ENCODE measurements at regions not wholly inside any gene's neighbourhood (a gene's known extent, or its start where the extent isn't known, plus 50 kb on each side); places are given as distances from the start of the nearest gene placed in this dataset.
"Not testable (repeated sequence)": the region's sequence is repeated elsewhere in the genome, so short reads cannot be mapped to it uniquely, and the experiment has no call there.

DNA sequence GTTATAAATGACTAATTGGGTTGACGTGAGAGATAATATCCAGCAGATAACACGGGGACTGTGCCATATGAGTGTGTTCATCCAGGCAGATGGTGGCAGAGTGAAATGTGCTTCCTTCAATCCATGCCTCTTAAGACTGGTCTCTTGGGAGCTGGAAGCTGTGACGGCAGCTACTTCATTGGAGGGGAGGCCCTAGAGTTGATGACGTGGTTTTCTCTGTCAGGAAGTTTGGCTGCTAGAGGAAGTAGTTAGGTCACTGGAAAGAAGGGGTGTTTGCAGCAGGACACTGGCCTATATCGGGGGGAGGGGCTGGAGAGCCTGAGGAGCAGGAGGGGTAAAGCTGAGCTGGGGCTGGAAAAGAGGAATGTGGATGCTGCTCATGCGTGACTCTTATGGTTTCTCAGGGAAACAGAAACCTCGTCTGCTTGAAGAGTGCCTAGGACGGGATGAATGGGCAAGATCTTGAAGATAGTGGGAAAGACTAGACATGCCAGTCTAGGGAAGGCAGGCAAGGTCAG lies 3051.6 kb downstream of the RPIA start:
- DNase-seq = peak; percentile 9

DNA sequence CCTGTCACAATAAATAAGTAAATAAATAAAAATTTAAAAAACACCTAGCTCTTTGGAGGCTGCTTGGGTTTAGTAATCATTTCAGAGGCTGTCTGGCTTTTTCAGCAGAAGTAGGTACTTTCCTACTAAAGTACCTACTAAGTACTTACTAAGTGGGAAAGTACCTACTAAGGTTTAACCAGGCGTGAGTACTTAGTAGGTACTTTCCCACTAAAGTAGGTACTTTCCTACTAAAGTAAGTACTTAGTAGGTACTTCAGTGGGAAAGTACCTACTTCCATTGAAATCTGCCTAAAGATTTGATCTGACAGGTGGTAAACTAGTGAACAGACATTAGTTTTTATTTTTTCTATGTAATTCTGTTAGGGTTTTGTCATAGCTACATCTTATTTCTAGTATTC lies 3052.4 kb downstream of the RPIA start:
- not testable (repeated sequence) for DNase-seq

DNA sequence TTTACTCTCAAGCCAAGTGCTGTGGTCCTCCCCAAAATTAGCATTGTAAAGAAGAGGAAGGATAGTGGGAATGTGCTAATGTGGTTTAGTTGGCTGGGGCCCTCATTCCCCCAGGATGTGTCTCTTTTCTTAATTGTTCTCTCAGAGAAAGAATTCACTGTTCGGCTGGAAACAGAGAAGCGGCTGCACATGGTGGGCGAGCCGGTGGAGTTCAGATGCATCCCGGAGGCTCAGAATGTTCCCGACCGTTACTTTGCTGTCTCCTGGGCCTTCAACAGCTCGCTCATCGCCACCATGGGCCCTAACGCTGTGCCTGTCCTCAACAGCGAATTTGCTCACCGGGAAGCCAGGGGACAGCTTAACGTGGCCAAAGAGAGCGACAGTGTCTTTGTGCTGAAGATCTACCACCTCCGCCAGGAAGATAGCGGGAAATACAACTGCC lies 3053.2 kb downstream of the RPIA start:
- not testable (repeated sequence) for DNase-seq

DNA sequence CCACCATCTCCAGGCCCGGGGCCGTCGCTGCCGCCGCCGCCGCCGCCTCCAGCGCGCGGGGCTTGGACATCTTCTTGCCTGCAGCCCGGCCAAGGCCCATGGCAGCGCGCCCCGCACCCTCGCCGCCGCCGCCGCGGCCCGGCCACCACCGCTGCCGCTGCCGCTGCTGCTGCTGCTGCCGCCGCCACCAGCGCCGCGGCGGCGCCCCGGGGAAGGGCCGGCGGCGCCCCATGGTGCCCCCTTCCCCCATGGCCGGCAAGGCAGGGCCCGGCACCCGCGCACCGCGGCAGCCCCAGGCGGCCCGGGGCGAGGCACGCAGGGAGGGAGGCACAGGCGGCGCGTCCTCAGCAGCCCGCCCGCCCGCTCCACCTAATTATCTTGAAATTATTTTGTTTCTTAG lies 3057.4 kb downstream of the RPIA start:
- DNase-seq = no peak

DNA sequence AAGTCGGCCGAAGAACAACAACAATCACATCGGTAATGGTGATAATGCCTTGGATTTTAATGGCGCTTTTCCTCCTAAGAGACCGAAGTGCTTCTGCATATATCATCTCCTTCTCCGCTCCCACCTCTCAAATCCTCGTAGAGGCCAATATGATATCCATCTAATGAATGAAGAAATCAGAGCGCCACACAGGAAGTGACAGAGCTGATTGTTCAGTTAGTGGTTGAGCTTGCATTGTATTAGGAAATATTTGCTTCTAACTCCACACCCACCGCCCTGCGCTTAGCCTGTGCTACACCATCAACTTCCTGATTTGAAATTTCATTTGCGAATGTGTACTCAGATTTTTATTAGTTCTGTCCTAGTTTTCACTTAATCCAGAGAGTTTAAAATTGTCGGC lies 3058.2 kb downstream of the RPIA start:
- not testable (repeated sequence) for DNase-seq

DNA sequence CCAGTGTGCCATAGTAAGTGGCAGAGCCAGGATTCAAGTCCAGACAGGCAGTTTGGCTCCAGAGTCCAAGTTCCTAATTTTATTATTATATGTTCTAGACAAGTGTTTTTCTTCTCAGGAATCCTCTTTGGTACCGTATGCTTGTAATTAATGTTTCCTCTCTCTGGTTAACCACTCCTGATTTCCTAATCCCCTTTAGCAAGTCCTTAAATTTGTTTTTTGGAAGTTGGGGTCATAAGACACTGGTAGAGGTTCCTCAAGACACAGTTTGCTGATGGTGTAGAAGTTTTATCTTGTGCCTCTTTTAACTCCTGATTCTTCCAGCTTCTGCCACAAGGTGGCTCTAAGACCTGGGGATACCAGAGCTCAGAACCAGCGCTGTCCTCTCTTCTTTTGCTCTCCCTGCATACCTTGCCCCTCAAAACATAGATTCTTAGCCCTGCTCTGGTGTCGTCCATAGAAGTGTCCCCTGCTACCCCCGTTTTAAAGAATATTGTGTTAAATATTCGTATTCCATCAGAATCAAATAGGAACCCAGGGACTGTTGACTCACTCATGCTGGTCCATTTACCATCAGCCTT lies 3068.0 kb downstream of the RPIA start:
- not testable (repeated sequence) for DNase-seq

DNA sequence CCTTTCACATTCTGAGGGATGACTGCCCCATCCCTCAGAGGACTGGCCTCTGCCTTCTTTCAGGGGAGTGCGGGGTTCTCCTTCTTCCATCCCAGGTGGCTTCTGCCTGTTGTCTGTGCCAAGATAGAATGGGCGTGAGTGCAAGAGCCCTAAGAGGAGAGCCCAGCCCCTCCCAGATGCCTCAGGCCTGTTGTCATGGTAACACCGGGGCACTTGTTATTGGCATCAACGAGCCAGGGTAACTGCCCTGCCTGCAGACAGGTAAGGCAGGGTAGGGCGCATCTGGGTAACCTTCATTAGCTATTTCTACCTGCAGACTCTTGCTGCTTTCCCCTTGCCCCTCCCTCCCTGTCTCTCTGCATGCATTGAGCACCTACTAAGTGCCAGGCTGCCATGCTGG lies 3069.2 kb downstream of the RPIA start:
- DNase-seq = not testable (repeated sequence)

DNA sequence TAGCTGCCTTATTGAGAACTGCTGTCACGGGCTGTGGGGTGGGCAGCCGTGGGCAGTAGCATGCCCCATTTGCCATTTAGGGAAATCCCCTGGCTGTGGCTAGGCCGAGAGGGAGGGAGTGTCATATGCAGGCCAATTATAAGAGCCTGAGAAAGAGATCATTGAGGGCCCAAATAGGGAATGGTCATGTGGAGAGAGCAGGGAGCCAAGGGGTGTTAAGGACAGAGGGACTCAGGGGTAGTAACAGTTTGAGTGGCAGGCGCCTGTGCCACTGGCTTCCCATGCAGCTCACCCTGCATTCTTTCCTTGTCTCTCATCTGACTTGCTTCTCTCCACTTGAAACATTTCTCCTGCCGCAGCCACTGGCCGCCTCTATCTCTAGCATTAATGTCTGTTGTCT lies 3070.8 kb downstream of the RPIA start:
- not testable (repeated sequence) for DNase-seq

DNA sequence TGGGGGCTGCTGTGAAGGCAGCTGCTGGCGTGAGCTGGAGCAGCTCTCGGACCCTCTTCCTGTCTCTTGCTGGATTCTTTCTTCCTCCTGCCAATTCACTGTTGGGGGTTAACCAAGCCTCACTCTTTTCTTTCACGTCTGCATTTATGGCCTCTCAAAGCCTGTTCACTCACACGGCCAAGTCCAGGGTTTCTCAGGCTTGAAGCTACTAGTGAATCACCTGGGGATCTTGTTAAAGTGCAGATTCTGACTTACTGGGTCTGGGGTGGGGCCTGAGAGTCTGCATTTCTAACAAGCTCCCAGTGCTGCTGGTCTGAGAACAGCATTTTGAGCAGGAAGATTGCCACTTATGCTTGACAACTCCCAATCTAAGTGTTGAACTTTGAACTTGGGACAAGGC lies 3072.2 kb downstream of the RPIA start:
- not testable (repeated sequence) for DNase-seq

DNA sequence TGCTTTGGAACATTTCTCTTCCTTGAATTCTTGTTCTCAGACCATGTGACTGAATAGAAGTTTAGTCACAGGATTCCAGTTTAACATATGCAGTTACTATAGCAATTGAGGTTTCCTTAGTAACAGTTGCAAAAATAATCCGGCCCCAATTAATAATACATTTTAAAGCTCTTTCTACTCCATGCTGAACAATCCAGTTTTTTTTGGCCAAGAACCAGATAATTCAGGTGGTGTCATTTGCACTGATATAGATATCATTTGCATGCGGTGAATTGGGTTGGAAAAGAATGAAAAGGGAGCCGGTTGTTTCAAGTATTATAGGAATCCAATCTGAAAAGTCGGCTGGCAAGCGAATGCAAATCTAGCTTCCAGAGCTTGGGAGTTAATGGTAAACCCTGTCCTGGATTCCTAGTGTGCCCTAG lies 3073.1 kb downstream of the RPIA start:
- DNase-seq = peak; percentile 58

DNA sequence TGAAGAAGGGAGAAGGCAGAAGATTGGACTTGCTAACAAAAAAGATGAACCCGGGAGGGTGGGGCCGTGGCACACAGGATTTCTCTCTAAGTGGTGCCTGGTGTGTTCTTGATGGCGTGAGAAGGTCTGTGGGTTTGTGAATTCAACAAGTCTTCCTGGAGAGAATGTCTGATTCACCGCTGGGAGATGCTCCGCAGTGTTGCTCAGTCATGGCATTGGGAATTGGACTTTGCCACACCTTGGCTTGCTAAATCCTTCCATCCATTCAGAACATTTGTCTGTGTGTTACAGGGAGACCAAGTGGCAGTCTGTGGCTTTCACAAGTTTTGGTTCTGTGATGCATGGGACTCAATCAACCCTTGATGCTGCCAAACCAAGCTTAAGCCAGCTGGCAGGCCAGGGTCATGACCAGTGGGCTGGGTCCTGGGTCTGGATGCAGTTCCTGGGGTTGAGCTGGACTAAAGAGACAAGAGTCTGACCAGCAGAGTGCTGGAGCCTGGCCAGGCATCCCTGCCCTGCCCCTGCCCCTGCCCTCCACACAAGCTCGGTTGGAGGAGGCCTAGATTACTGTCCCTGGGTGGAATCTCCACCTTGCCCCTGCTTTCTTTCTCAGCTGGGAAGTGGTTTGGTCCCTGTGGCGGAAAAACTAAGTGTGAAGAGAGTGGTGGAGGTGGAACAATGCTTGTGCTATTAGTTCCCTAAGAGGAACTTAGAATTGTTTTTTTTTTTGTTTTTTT lies 3073.7 kb downstream of the RPIA start:
- DNase-seq = not testable (repeated sequence)

DNA sequence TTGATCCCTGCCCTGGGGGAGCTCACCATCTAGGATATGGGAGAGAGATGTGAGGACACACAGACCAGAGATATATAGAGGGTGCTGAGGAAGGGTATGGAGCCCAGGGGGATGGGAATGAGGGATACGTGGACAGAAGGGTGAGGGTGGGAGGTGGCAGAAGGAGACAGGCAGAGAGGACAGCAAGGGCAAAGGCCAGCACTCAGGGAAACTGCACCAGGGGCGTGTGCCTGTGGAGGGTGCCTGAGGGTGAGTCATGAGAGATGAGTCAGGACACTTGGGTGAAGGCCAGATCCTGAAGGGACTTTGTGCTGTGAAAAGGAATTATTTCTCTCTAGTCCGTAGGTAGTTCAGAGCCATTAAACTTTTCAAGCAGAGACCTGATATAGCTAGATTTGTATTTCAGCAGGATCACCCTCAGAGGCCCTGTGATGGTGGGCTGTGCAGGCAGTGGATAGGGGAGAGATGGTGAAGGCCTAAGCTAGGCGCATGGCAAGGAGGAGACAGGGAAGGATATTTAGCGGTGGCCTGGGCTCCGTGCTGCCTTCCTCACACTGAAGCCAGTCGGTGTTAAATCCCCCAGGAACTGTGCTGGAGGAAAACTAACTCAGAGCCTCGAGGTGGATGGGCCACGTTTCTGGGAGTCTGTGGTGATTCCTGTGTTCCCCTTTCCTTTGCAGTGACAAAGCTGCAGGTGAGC lies 3075.0 kb downstream of the RPIA start:
- DNase-seq = peak; percentile 83

DNA sequence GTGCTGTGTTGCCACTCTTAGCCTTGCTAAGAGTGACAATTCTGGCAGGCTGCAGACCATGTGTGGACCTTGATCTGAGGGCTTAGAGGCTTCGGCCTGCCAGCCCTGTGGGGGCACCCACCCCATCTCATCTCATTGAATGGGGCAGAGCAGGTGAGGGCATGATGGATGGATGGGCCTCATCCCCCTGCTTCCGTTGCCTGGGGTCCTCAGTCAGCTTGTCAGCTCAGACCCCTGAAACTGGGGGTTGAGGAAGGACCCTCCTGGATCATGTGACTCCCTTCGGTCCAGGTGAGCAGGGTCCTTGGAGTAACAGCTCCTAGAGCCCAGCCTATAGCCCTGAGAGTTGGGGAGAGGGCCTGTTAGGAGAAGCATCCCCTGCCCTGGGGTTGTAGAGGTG lies 3076.8 kb downstream of the RPIA start:
- DNase-seq = not testable (repeated sequence)

DNA sequence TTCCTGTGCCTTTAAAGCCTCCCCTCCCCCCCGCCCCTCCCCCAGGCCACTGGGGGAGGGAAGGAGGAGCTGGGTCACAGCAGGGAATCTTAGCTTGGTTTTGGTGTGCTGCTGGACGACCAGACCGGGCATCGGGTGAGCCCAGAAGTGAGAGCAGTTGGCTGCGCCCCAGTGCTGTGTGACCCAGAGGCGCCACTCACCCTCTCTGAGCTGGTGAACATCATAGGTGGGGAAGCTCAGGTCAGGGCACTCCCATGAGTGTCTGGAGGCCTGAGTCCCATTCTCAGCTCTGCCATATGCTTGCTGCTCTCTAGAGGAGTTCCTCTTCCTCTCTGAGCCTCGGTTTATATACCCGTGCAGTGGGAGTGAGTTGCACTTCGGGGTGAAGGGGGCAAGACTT lies 3077.5 kb downstream of the RPIA start:
- not testable (repeated sequence) for DNase-seq

DNA sequence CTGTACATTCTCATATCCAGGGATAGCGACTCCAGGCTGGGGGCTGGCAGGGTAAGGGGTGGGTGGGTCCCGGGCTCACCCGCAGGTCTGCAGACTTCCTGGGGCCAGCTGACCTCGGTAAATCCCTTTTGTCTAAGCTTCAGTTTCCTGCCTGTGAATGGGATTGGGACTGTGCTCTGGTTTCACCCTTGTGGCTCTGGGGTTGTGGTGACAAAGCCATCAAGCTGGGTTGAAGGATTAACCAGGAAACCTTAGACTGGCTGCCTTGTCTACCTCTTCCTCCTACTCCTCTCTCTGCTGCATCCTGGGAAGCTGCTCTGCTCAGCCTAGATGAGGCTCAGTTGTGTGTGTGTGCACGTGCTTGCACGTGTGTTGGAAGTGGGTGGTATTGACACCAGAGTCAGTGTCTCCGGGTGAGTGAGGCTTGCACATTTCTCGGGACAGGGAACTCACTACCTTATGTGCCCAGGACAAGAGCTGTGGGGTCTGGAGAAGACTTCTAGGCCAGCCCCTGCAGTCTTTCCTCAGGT lies 3078.6 kb downstream of the RPIA start:
- not testable (repeated sequence) for DNase-seq

DNA sequence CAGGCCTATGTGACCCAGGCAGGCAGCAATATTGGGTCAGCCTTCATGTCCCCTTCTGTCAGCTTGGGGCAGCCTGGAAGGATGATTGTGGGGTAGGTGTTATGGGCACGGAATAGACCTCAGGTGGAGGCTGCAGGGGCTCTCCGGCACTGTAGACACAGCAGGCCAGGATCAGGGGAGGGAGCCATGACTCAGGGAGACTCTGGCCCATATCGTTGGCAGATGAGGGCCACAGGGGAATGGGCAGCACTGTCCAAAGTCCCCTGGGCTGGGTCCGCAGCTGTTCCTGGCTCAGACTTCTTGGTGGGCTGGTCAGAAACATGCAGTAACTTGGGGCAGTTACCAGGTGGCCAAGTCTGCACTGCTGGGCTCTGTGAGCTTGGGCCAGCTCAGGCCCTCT lies 3080.1 kb downstream of the RPIA start:
- not testable (repeated sequence) for DNase-seq

DNA sequence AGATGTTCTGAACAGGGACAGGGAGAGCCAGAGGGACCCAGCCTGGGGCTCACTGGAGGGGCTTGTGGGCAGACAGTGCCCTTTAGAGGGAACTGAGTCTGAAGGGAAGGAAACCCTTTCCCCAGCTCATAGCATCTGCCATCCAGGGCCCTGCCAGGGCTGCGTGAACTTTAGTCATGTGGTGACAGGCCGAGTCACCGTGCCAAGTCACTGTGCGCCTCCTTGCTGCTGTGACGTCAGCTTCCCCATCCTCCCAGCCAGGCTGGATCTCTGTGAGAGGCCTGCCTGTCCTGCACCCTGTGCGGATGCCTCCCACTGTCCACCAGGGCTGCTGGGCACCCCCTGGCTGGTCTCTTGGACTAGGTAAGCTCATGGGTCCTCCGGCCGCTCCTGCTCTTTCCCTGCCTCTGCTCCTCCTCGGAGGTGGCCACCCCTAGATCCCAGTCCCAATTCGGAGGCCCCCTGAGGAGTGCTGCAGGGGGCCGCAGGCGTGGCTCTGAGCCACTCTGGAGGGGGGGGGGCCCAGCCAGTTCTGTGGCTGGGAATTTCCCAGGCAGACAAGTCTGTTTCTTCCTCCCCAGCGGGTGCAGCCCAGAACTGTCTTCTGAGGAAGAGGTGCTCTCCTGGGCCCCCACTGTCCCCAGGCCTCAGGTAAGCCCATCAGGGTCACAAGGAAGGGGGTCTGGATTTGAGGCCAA lies 3080.9 kb downstream of the RPIA start:
- not testable (repeated sequence) for DNase-seq

DNA sequence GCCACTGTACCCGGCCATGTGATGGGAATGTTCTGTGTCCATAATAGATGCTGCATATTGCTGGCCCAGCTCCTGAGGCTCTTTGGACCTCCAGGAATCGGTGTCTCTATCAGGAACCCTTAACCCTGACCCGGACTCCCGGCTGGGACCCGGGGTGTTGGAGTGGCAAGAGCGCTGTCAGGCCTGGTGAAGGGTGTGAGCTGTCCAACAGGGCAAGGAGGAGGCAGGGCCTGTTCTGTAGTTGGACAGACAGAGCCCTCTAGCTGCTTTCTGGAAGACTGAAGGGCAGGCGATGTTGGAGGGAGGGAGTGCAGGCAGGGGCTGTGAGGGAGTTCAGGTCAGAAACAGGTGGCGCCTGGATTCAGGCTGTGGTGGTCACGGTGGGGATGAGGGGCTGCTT lies 3082.3 kb downstream of the RPIA start:
- not testable (repeated sequence) for DNase-seq

DNA sequence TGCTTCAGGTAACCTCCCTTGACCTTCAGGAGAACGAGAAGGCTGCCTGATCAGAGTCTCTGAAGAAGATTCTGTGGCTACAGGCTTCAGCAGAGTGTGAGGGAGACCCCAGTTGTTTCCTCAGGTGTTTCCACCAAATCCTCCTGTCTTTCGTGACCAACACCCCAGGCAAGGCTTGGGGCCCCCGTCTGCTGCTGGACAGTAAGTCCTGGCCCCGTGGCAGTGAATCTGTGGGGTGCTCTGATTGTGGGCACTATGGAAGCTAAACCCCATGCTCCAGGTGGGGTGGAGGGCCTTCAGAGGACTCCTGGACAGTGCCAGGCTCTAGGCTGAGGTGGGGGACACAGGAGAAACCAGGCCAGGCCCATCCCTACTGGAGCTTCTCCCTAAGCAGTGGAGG lies 3083.7 kb downstream of the RPIA start:
- not testable (repeated sequence) for DNase-seq

DNA sequence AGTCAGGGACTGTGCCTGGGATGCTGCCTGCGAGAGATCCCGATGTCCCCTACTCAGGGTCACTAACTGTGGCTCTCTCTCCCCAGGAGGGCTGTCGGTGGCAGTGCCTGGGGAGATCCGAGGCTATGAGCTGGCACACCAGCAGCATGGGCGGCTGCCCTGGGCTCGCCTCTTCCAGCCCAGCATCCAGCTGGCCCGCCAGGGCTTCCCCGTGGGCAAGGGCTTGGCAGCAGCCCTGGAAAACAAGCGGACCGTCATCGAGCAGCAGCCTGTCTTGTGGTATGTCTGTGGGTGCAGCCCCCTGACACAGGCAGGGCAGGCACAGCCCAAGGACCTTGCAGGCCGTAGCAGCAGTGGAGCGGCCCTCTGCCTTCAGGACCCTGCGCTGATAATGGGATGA lies 3088.9 kb downstream of the RPIA start:
- not testable (repeated sequence) for DNase-seq

DNA sequence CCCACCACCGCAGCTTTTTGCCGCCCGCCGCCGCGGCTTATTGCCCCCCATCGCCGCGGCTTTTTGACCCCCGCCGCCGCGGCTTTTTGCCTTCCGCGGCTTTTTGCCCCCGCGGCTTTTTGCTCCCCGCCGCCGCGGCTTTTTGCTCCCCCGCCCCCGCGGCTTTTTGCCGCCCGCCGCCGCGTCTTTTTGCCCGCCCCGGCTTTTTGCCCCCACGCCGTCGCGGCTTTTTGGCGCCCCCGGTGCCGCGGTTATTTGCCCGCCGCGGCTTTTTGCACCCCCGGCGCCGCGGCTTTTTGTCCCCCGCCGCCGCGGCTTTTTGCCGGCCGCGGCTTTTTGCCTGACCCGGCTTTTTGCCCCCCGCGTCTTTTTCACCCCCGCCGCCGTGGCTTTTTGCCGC lies 3061.8 kb upstream of the TEKT4 start:
- DNase-seq = not testable (repeated sequence)

Measured in fibroblast of skin of right biceps (primary cell).